Smooth muscle cell of the brain vasculature (primary cell): ENCODE measurements at regions not wholly inside any gene's neighbourhood (a gene's known extent, or its start where the extent isn't known, plus 50 kb on each side); places are given as distances from the start of the nearest gene placed in this dataset.

Experiments
- DNase-seq: peaks from one replicate; pipeline ENCODE4 v3.0.0-alpha.2; 2012; ENCODE audit warnings: low read depth, low spot score

- DNase-seq: no peak
Observed at GRCh38 chr21:27275294-27275927, 308.5 kb upstream of the ADAMTS5 start.

DNA sequence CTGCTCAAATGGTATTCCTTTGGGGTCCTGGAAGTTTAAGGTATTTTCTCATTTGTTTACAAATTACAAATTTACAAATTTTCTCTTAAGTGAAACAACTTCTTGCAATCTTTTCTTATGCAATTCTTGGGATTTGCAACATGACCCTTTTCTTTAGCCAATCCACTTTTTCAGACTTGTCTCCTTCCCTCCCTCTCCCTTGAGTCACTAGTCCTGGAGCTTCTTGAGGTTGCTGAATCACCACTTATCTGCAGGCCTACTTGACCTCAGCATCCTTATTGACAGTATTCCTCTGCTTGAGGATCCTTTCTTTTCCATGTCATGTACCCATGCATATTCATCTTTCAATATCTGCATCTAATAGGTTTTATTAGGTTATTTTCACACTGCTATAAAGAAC, 302.8 kb upstream of the ADAMTS5 start:
- no peak for DNase-seq

DNA sequence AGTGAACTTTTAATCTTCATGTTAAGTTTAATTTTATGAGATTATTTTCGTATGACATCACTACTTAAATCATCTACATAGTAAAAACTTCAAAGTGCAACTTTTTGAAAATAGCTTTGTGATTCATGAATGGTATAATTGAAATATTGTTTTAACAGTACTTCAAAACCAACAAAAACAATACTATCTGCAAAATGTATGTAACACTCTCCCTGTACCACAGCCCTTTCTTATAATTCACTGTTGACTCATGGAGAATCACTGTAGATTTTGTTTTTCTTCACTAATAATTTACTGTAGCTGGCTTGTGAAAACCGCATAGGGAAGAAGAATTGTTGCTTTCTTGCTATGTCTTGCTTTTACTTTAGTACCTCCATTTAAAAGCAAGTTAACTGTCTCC, 301.4 kb upstream of the ADAMTS5 start:
- DNase-seq: no peak

DNA sequence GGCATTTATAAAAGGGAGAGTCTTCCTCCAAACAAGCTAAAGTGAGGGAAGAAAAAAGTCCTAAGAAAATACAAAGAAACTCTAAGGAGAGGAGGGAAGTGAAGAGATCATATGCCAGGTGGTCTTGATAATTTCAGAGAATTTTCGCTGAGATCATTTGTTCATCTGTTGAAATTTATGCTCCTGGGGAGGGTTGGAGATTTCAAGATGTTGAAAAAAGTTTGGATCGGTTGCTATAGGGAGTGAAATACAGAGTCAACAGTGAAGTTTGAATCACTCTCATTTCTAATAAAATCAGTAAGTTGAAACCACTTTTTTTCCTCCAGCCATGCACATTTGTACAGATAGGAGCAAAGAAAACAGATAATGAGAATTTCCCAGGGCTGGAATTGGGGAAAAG, 299.1 kb upstream of the ADAMTS5 start:
- DNase-seq: no peak

DNA sequence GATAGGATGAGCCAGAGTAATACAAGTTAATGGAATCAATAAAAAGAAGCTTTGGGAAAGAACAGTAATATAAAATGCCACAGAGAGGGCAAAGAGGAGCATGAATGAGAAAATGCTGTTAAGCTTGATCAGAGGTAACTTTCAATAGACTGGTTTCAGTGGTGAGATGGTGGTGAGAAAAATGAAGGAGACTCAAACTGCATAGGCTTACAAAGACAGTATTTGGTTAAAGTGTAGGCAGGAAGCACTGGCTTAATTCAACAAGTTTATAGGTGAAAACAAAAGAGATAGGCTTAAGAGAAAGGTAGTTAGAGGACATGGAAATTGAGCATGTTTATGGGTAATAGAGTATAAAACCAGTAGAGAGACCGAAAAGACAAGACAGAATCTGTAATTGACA, 298.6 kb upstream of the ADAMTS5 start:
- no peak for DNase-seq

DNA sequence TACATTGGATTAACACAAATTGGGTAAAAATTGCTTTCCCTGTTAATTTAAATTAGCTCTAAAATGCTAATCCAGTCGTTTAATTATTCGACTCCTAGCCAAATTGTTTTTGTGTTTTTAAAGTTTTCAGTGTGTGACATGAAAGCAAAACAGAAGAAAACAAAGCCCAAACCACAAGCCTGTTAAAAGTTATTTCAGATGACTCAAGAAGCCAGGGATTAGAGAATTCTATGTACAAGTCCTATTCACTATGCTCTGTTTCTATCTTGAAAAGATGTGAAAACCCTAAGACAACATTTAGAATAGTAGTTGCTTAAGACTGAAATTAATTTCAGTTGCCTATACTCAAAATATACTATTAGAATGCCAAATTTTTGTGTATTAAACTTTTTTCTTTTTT, 294.8 kb upstream of the ADAMTS5 start:
- no peak for DNase-seq

GRCh38 chr21:27260728-27261127, 293.8 kb upstream of the ADAMTS5 start:
- no peak for DNase-seq

DNA sequence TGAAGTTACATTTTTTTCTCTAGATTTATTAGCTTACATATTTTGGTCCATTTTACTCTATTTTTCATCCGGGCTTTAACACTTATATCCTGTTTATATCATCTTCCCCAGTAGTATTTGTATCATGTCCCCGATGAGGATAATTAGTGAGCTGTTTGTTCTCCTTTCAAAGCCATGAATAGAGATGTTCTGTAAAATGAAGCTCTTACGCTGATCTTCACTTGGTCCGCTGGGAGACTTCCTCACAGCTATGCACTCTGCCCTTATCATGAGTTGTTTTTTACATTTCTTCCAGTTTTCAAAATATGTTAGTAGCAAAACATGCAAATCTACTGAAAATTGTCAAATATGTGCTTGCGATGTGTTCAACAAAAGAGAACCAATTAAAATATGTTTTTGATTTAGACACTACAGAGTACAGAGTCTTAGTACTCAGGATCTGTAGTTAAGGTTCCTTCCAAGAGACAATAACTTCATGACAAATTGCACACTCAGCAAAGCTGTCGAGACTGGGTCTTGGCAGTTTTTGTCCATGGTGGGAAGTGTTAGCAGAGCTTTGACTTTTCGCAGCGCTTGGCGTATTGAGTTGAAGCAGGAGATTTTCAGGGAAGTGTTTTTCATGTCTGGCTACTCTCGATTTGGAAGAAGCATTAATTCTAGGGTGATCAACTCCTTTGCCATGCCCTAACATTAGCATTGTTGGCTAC, 292.0 kb upstream of the ADAMTS5 start:
- no peak for DNase-seq

DNA sequence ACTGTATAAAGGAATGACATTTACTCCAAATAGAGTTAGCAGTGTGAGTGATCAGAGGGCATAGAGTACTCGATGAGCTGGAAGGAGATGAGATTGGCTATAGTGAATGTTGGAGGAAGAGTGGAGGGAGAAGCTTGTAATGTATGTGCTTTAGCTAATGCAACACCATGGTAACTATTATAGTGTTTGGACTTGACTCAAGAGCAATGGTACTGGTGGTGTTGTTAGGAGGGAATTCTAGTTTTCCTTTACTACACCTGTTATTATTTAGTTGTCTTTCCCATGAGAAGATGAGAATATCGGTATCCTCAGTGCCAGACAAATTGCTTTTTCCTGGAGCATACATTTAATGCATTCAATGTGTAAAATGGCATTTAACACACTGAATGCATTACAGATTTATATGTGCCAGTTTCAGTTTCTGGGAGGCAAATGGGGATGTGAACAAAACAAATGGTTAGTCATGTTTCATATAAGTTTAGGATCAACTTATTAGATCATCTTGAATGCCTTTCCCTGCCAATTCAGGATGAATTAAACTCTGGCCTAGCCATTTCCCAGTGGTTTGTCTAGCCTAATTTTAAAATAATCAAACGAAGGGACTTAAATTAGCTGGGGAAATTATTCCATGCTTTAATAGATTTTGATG, 291.1 kb upstream of the ADAMTS5 start:
- DNase-seq: no peak

DNA sequence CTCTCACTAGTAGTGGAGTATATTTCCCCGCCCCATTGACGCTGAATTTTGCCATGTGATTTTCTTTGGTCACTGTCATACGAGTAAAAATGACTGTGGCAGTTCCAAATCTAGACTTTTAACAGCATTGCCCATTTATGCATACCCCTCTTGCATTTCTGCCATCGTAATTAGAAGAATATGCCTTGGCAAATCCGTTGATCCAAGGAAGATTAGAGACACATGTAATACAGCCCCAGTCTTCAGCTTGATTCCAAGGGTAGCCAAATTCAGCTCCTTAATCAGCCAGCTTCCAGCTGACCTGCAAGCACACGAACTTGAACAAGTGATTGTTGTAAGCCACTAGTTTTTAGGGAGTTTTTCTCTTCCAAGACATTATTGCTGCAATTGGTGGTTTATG, 290.3 kb upstream of the ADAMTS5 start:
- no peak for DNase-seq

GRCh38 chr21:27251752-27252151, 284.9 kb upstream of the ADAMTS5 start:
- no peak for DNase-seq

DNA sequence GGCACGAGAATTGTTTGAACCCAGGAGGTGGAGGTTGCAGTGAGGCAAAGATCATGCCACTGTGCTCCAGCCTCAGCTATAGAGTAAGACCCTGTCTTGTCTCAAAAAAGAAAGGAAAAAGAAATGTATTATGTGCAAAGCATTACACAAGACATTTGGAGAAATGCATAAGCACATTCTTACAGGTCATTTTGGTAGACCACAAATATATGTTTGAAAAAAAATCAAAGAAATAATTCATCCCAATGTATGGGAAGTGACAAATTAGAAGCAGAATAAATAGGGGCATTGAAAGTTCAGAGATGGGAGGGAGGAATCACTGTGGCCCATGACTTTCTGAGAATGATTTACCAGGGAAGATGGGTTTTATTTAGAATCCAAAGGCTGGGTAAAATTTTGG, 283.5 kb upstream of the ADAMTS5 start:
- no peak for DNase-seq

DNA sequence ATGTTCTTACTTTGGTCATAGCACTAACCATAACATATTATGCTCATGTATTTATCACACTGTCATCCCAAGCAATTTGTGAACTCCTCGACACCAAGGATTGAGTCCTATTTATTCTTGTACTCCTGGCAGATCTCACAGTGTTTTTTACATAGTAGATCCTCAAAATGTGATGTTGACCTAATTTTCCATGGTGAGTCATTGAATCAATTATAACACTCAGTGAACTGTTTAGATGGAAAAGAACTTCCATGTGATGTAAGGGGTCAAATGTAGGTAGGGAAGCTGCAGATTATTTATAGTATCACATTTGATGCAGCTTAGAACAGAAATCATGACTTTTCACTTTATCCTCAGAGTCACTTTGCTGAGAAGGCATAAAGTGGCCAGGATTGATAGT, 281.9 kb upstream of the ADAMTS5 start:
- no peak for DNase-seq

DNA sequence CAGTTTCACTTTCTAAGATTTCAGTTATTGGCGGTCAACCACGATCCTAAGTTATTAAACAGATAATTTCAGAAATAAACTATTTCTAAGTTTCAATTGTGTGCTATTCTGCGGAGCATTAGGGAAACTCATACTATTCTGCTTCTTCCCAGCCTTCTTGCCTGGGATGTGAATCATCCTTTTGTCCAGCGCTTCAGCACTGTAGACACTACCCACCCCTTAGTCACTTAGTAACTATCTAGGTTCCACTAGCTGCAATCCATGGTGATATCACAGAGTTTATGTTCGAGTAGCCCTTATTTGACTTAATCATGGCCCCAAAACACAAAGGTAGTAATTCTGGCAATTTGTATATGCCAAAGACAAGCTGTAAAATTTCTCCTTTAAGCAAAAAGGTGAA, 279.9 kb upstream of the ADAMTS5 start:
- DNase-seq: no peak

DNA sequence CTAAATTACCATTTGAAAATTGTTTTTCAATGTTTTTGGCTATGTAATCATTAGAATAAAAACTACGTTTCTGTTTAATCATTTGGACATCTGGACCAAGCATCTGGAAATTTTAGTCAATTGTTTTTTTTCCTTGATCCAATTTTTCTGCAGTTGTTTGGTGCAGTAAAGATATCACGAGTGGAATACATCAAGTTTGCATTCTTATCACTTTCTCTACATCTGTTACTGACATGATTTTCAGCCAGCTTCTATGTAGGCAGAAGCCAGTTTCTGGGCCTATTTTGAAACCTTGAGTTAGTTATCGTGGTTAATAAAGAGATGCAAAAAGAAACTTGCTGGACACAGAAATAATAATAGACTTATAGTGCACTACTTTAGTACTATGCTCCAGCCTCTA, 277.9 kb upstream of the ADAMTS5 start:
- no peak for DNase-seq

GRCh38 chr21:27244352-27244751, 277.5 kb upstream of the ADAMTS5 start:
- no peak for DNase-seq

DNA sequence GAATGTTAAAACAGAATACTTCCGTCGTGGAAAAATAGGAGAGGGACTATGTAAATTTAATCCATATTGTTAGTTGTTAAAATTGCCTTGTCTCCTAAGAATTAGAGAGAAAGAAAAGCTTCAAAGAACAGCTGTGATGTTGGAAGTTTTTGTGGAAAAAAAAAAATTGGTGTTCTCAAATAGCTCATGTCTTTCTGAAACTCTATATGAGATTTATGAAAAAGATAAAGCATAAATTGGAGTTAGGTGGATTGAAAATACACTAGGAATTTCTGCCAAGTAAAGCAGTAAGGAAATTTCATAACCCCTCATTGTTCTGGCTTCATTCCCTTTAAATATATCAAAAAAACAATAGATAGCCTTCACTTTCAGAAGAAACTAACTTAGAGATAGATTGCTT, 274.0 kb upstream of the ADAMTS5 start:
- DNase-seq: no peak

GRCh38 chr21:27233514-27234115, 266.7 kb upstream of the ADAMTS5 start:
- DNase-seq: no peak

GRCh38 chr21:27225940-27226339, 259.1 kb upstream of the ADAMTS5 start:
- no peak for DNase-seq

DNA sequence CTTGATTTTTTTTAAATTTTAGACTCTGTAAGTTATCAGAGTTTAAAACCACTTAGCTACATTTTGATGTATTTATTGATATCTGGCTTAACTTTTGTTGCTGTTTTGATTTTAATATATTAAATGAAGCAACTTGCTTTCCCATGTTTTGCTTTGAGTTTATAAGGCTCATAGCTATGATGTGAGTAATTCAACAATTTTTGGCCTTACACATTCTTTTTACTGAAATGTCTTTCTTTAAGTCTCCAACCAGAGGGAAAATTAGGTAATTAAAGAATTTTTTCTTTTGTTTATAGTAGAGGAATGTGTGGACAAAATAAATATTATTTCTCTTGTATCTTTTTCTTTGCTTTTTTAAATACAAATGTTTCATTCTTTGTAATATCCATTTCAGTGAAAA, 258.3 kb upstream of the ADAMTS5 start:
- no peak for DNase-seq

DNA sequence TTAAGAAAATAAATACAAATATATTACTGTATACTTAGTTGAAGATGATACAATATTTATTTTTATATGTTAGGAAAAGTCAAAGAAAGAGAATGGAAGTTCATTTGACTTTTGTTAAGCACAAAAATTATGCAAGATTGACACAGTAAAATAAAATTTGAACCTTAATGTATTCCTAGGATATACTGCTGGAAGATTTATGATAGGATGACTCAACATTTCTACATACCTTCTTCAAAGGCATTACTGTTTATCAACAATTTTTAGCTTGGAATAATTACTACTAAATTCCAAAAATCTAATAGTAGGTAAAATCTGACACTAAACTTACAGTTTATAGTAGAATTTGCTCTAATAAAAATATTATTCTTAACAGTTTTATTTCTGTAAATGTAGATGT, 257.3 kb upstream of the ADAMTS5 start:
- no peak for DNase-seq

- DNase-seq: no peak
Observed at GRCh38 chr21:27221077-27221476, 254.2 kb upstream of the ADAMTS5 start.

DNA sequence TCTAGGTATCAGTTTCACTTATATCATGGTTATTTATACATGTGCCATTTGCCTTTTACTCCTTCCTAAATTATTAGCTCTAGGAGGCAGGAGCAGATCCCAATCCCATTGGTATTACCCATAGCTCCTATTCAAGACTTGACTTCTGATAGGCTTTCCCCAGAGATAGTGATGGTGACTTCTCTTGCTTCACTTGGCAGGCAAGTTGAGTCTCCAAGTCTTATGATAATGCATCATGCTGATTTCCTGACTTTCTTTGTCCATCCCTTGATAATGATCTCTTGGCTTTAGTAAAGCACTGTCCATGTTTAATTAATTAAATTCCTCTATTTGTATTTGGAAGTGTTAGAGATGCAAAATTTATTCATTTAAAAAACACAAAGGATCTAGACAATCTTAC, 253.5 kb upstream of the ADAMTS5 start:
- no peak for DNase-seq
